Upper lobe of left lung (tissue), 4 donors: ENCODE measurements at regions not wholly inside any gene's neighbourhood (a gene's known extent, or its start where the extent isn't known, plus 50 kb on each side); places are given as distances from the start of the nearest gene placed in this dataset.
"Not testable (repeated sequence)": the region's sequence is repeated elsewhere in the genome, so short reads cannot be mapped to it uniquely, and the experiment has no call there.

Experiments
- CTCF ChIP-seq, 6 experiments: fragments of 450-650 bp in 4 of 6; fragments of 200-600 bp in 2 of 6; sonication (generic) in 2 of 6; IDR thresholded peaks; one replicate each; pipeline ENCODE4 v1.5.1; 2016 to 2019; ENCODE audit warnings: antibody characterized with exemption in 6 of 6
- POLR2A ChIP-seq, 4 donors: fragments of 450-650 bp; IDR thresholded peaks; one replicate each; pipeline ENCODE4 v1.5.1; 2016 to 2017; ENCODE audit warnings: antibody characterized with exemption in 4 of 4, mild to moderate bottlenecking in 2 of 4

DNA sequence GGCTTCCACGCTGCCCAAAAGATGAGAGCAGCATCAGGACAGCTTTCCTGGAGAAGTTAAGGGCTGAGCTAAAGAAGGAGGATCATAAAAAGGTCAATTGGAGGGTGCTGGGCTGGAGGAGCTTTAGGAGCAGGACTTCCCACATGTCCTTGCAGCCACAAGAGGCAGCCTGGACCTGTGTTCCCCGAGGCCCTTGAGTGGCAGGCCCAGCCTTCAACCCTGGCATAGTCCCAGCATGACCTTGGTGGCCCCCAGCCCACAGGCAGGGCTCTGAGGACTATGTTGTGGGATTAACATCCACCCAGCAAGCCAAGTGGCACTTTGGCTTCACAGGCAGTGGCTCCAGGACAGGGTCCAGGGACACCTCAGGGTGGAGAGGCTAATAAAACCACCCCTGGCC lies 126.8 kb upstream of the MTLN start:
- TF ChIP-seq POLR2A, CTCF (IDR thresholded peaks at IDR 0.05): not testable (repeated sequence)
